Colonic mucosa (tissue), 4 donors: ENCODE measurements at regions not wholly inside any gene's neighbourhood (a gene's known extent, or its start where the extent isn't known, plus 50 kb on each side); places are given as distances from the start of the nearest gene placed in this dataset.
"Not testable (repeated sequence)": the region's sequence is repeated elsewhere in the genome, so short reads cannot be mapped to it uniquely, and the experiment has no call there.

Experiments used
- DNase-seq: peaks from one replicate; pipeline ENCODE4 v3.0.0-alpha.2; 2020
- H3K27ac ChIP-seq: fragments of 200-600 bp; one replicate; pipeline ENCODE4 v1.8.0; 2021
- H3K27me3 ChIP-seq: fragments of 200-600 bp; one replicate; pipeline ENCODE4 v1.8.0; 2021
- H3K36me3 ChIP-seq: fragments of 200-600 bp; one replicate; pipeline ENCODE4 v1.8.0; 2021
- H3K4me1 ChIP-seq: fragments of 200-600 bp; one replicate; pipeline ENCODE4 v1.8.0; 2021; ENCODE audit warnings: mild to moderate bottlenecking
- H3K4me3 ChIP-seq: fragments of 200-600 bp; one replicate; pipeline ENCODE4 v1.8.0; 2021
- H3K9ac ChIP-seq, 2 donors: one replicate each; pipeline ENCODE4 v1.7.0; 2013; ENCODE audit warnings: control low read depth in 2 of 2, low read depth in 2 of 2, low read length in 2 of 2
- H3K9me3 ChIP-seq: fragments of 200-600 bp; one replicate; pipeline ENCODE4 v1.8.0; 2021
- CTCF ChIP-seq: fragments of 200-600 bp; IDR thresholded peaks from one replicate; pipeline ENCODE4 v1.8.0; 2022; ENCODE audit warnings: antibody characterized with exemption, mild to moderate bottlenecking
- intact Hi-C: fragments of 100-400 bp; cut with DNase I; formaldehyde crosslinking; loops from one replicate; pipeline ENCODE4 v1.14.1; 2022
- donor health status: healthy.
- donor health status: DM: no; HTN: no; CAD: no.
- donor health status: DM: no; HTN: no; CAD: no.

- no peak for DNase-seq
- Histone ChIP-seq H3K9ac (no peak overlapping the region), H3K9me3 (no peaks in the 10 kb centered on the region), H3K27ac (no peak overlapping the region), H3K4me1 (no peaks in the 10 kb centered on the region), H3K4me3 (no peak overlapping the region), H3K27me3 (no peaks in the 10 kb centered on the region), H3K36me3 (no peaks in the 10 kb centered on the region)
- intact Hi-C loops = no loop called here
- no peak for TF ChIP-seq CTCF
Measured at GRCh38 chr10:114749510-114749909, 72.1 kb upstream of the FHIP2A start.

GRCh38 chr10:114751856-114752255 lies 69.7 kb upstream of the FHIP2A start:
- no peaks in the 10 kb centered on the region for H3K4me1 ChIP-seq
- no peak overlapping the region for H3K9ac ChIP-seq
- intact Hi-C loops = no loop called here
- no peak for DNase-seq
- H3K27me3 ChIP-seq = no peaks in the 10 kb centered on the region
- no peaks in the 10 kb centered on the region for H3K36me3 ChIP-seq
- H3K27ac ChIP-seq = no peak overlapping the region
- H3K4me3 ChIP-seq = no peak overlapping the region
- no peak for TF ChIP-seq CTCF
- H3K9me3 ChIP-seq = no peaks in the 10 kb centered on the region

- H3K27me3 ChIP-seq, DNase-seq, H3K4me3 ChIP-seq, H3K27ac ChIP-seq, intact Hi-C loops, H3K9me3 ChIP-seq, H3K9ac ChIP-seq, H3K36me3 ChIP-seq, H3K4me1 ChIP-seq: not testable (repeated sequence)
Measured at GRCh38 chr10:114752570-114752969, 69.0 kb upstream of the FHIP2A start.

GRCh38 chr10:114753126-114753525 lies 68.5 kb upstream of the FHIP2A start:
- no peaks in the 10 kb centered on the region for H3K4me1 ChIP-seq
- H3K4me3 ChIP-seq = no peak overlapping the region
- no peaks in the 10 kb centered on the region for H3K36me3 ChIP-seq
- DNase-seq = no peak
- H3K9me3 ChIP-seq = no peaks in the 10 kb centered on the region
- no peaks in the 10 kb centered on the region for H3K27me3 ChIP-seq
- TF ChIP-seq CTCF = no peak
- intact Hi-C loops = no loop called here
- no peak overlapping the region for H3K9ac ChIP-seq
- no peak overlapping the region for H3K27ac ChIP-seq

- TF ChIP-seq CTCF = no peak
- H3K4me3 ChIP-seq = no peak overlapping the region
- H3K27me3 ChIP-seq = no peaks in the 10 kb centered on the region
- no peak overlapping the region for H3K9ac ChIP-seq
- no peak for DNase-seq
- no peaks in the 10 kb centered on the region for H3K4me1 ChIP-seq
- H3K27ac ChIP-seq = no peak overlapping the region
- intact Hi-C loops = no loop called here
- no peaks in the 10 kb centered on the region for H3K9me3 ChIP-seq
- no peaks in the 10 kb centered on the region for H3K36me3 ChIP-seq
Measured at GRCh38 chr10:114754445-114755320, 66.9 kb upstream of the FHIP2A start.

GRCh38 chr10:114755537-114755936 lies 66.0 kb upstream of the FHIP2A start:
- H3K4me3 ChIP-seq = no peak overlapping the region
- no peaks in the 10 kb centered on the region for H3K27me3 ChIP-seq
- no peak overlapping the region for H3K9ac ChIP-seq
- intact Hi-C loops = no loop called here
- H3K27ac ChIP-seq = no peak overlapping the region
- H3K4me1 ChIP-seq = no peaks in the 10 kb centered on the region
- no peak for DNase-seq
- TF ChIP-seq CTCF = no peak
- no peaks in the 10 kb centered on the region for H3K9me3 ChIP-seq
- no peaks in the 10 kb centered on the region for H3K36me3 ChIP-seq
